ENCODE measurements at regions not wholly inside any gene's neighbourhood (a gene's known extent, or its start where the extent isn't known, plus 50 kb on each side); places are given as distances from the start of the nearest gene placed in this dataset.
"Not testable (repeated sequence)": the region's sequence is repeated elsewhere in the genome, so short reads cannot be mapped to it uniquely, and the experiment has no call there.

GRCh38 chr21:13820286-13820685, 210.7 kb downstream of the POTED start:
- not testable (repeated sequence) for DNase-seq (ENCODE audit: low read depth, low spot score)

GRCh38 chr21:13812191-13812590, 202.6 kb downstream of the POTED start:
- DNase-seq (ENCODE audit: low read depth, low spot score) = not testable (repeated sequence)

GRCh38 chr21:13810559-13810958, 201.0 kb downstream of the POTED start:
- not testable (repeated sequence) for DNase-seq (ENCODE audit: low read depth, low spot score)

- DNase-seq (ENCODE audit: low read depth, low spot score) = not testable (repeated sequence)
These were observed 196.9 kb downstream of the POTED start for GRCh38 chr21:13806444-13806843.

GRCh38 chr21:13802757-13803156, 193.2 kb downstream of the POTED start:
- DNase-seq (ENCODE audit: low read depth, low spot score) = not testable (repeated sequence)

Measured in ELF-1 (cell line).